Esophagus squamous epithelium (tissue), 4 donors: ENCODE measurements at regions not wholly inside any gene's neighbourhood (a gene's known extent, or its start where the extent isn't known, plus 50 kb on each side); places are given as distances from the start of the nearest gene placed in this dataset.

Source experiments
- CTCF ChIP-seq, 6 experiments: fragments of 450-650 bp in 4 of 6; fragments of 200-600 bp in 2 of 6; sonication (generic) in 2 of 6; IDR thresholded peaks; one replicate each; pipeline ENCODE4 v1.5.1; 2016 to 2019; ENCODE audit warnings: antibody characterized with exemption in 6 of 6, mild to moderate bottlenecking in 4 of 6, moderate library complexity in 4 of 6
- POLR2A ChIP-seq, 4 donors: fragments of 450-650 bp; IDR thresholded peaks; one replicate each; pipeline ENCODE4 v1.6.1; 2017; ENCODE audit warnings: antibody characterized with exemption in 4 of 4, mild to moderate bottlenecking in 4 of 4, moderate library complexity in 3 of 4

GRCh38 chr16:55171241-55171640 is 152.8 kb upstream of the IRX6 start:
- TF ChIP-seq POLR2A (IDR thresholded peaks at IDR 0.05) (no peak), CTCF (IDR thresholded peaks at IDR 0.05) (no peak)
